ENCODE measurements at regions not wholly inside any gene's neighbourhood (a gene's known extent, or its start where the extent isn't known, plus 50 kb on each side); places are given as distances from the start of the nearest gene placed in this dataset.
A peak's percentile ranks its signal among the peaks of the same experiment; 100 is the strongest.

GRCh38 chr18:73793386-73793785, 354.2 kb downstream of the FBXO15 start:
- DNase-seq (ENCODE audit: low read depth), result peak; percentile 43

GRCh38 chr18:73791081-73791480, 356.6 kb downstream of the FBXO15 start:
- DNase-seq (ENCODE audit: low read depth), result no peak

- no peak for DNase-seq (ENCODE audit: low read depth)
Observed at GRCh38 chr18:73790587-73790986, 357.0 kb downstream of the FBXO15 start.

- DNase-seq (ENCODE audit: low read depth), result no peak
Observed at GRCh38 chr18:73787316-73787715, 360.3 kb downstream of the FBXO15 start.

GRCh38 chr18:73785300-73785699, 362.3 kb downstream of the FBXO15 start:
- DNase-seq (ENCODE audit: low read depth), result no peak

- no peak for DNase-seq (ENCODE audit: low read depth)
Observed at GRCh38 chr18:73784853-73785252, 362.8 kb downstream of the FBXO15 start.

GRCh38 chr18:73782405-73782804, 365.2 kb downstream of the FBXO15 start:
- DNase-seq (ENCODE audit: low read depth), result peak; percentile 7

GRCh38 chr18:73780218-73780617, 367.4 kb downstream of the FBXO15 start:
- no peak for DNase-seq (ENCODE audit: low read depth)

GRCh38 chr18:73778032-73778359, 369.6 kb downstream of the FBXO15 start:
- DNase-seq (ENCODE audit: low read depth), result no peak

- DNase-seq (ENCODE audit: low read depth), result no peak
Observed at GRCh38 chr18:73777356-73778031, 370.1 kb downstream of the FBXO15 start.

- DNase-seq (ENCODE audit: low read depth), result no peak
Observed at GRCh38 chr18:73774811-73775509, 372.7 kb downstream of the FBXO15 start.

- no peak for DNase-seq (ENCODE audit: low read depth)
Observed at GRCh38 chr18:73768043-73768442, 379.6 kb downstream of the FBXO15 start.

- DNase-seq (ENCODE audit: low read depth), result no peak
Observed at GRCh38 chr18:73766910-73767515, 380.6 kb downstream of the FBXO15 start.

- DNase-seq (ENCODE audit: low read depth), result peak; percentile 53
Observed at GRCh38 chr18:73758446-73758845, 389.2 kb downstream of the FBXO15 start.

- no peak for DNase-seq (ENCODE audit: low read depth)
Observed at GRCh38 chr18:73756256-73757091, 391.2 kb downstream of the FBXO15 start.

- no peak for DNase-seq (ENCODE audit: low read depth)
Observed at GRCh38 chr18:73752965-73753364, 394.7 kb downstream of the FBXO15 start.

GRCh38 chr18:73752546-73752945, 395.1 kb downstream of the FBXO15 start:
- DNase-seq (ENCODE audit: low read depth), result peak; percentile 81

- no peak for DNase-seq (ENCODE audit: low read depth)
Observed at GRCh38 chr18:73750052-73750451, 397.6 kb downstream of the FBXO15 start.

GRCh38 chr18:73749304-73749703, 398.3 kb downstream of the FBXO15 start:
- DNase-seq (ENCODE audit: low read depth), result no peak

- DNase-seq (ENCODE audit: low read depth), result no peak
Observed at GRCh38 chr18:73748731-73749130, 398.9 kb downstream of the FBXO15 start.

- no peak for DNase-seq (ENCODE audit: low read depth)
Observed at GRCh38 chr18:73746101-73746500, 401.5 kb downstream of the FBXO15 start.

- DNase-seq (ENCODE audit: low read depth), result no peak
Observed at GRCh38 chr18:73742957-73743356, 404.7 kb downstream of the FBXO15 start.
